D721Med (cell line): ENCODE measurements at regions not wholly inside any gene's neighbourhood (a gene's known extent, or its start where the extent isn't known, plus 50 kb on each side); places are given as distances from the start of the nearest gene placed in this dataset.

Experiments used
- DNase-seq: peaks from one replicate; pipeline ENCODE4 v3.0.0; 2011; ENCODE audit warnings: low spot score; ENCODE audit not compliant: insufficient read length
- FAIRE-seq: peaks from 2 replicates; lab custom pipeline; 2011; peaks lifted over from hg19 to GRCh38; lab: Jason Lieb, UNC
- CTCF ChIP-seq: IDR thresholded peaks from 2 replicates; pipeline ENCODE4 v1.5.1; 2012; ENCODE audit warnings: mild to moderate bottlenecking, control low read depth; ENCODE audit not compliant: insufficient read depth; ENCODE audit errors: missing control alignments

- no peak for DNase-seq
- no peak for FAIRE-seq
Observed at GRCh38 chr19:28886708-28887107, 326.2 kb downstream of the UQCRFS1 start.

GRCh38 chr19:28885965-28886364, 327.0 kb downstream of the UQCRFS1 start:
- TF ChIP-seq CTCF: no peak
- FAIRE-seq: no peak
- DNase-seq: no peak

More at GRCh38 chr19:28886708-28887107, 326.2 kb downstream of the UQCRFS1 start:
- TF ChIP-seq CTCF: no peak

GRCh38 chr19:28884786-28885476, 328.0 kb downstream of the UQCRFS1 start:
- DNase-seq (no peak), FAIRE-seq (no peak)
- no peak for TF ChIP-seq CTCF

- no peak for FAIRE-seq
Observed at GRCh38 chr19:28883241-28883693, 329.7 kb downstream of the UQCRFS1 start.

GRCh38 chr19:28882818-28883217, 330.1 kb downstream of the UQCRFS1 start:
- FAIRE-seq: no peak
- no peak for TF ChIP-seq CTCF
- no peak for DNase-seq

More at GRCh38 chr19:28883241-28883693, 329.7 kb downstream of the UQCRFS1 start:
- no peak for DNase-seq
- no peak for TF ChIP-seq CTCF

GRCh38 chr19:28881616-28882015, 331.3 kb downstream of the UQCRFS1 start:
- no peak for DNase-seq
- no peak for FAIRE-seq

More at GRCh38 chr19:28881616-28882015, 331.3 kb downstream of the UQCRFS1 start:
- TF ChIP-seq CTCF: no peak
